Bronchial epithelial cell (primary cell): ENCODE measurements at regions not wholly inside any gene's neighbourhood (a gene's known extent, or its start where the extent isn't known, plus 50 kb on each side); places are given as distances from the start of the nearest gene placed in this dataset.
A peak's percentile ranks its signal among the peaks of the same experiment; 100 is the strongest.

Experiments used
- DNase-seq: peaks from one replicate; pipeline ENCODE4 v3.0.0-alpha.2; 2010; ENCODE audit warnings: low read depth
- FAIRE-seq: peaks from 2 replicates; lab custom pipeline; 2011; peaks lifted over from hg19 to GRCh38; lab: Jason Lieb, UNC
- H3K27me3 ChIP-seq: 2 replicates; pipeline ENCODE4 v1.5.1; 2011; ENCODE audit warnings: low read length; ENCODE audit not compliant: control insufficient read depth, insufficient read depth
- H3K36me3 ChIP-seq: 2 replicates; pipeline ENCODE4 v1.5.1; 2011; ENCODE audit warnings: low read length; ENCODE audit not compliant: control insufficient read depth, insufficient read depth
- H3K4me3 ChIP-seq: 2 replicates; pipeline ENCODE4 v1.5.1; 2011; ENCODE audit warnings: mild to moderate bottlenecking, low read depth, low read length, control low read depth
- CTCF ChIP-seq: IDR thresholded peaks from 2 replicates; pipeline ENCODE4 v1.5.1; 2011; ENCODE audit warnings: mild to moderate bottlenecking, moderate library complexity, low read length, control low read depth, inconsistent platforms; ENCODE audit not compliant: insufficient read depth, severe bottlenecking

GRCh38 chr13:33340631-33341030 is 55.1 kb upstream of the STARD13 start:
- no peaks in the 10 kb centered on the region for H3K27me3 ChIP-seq
- FAIRE-seq, result peak; percentile 36
- no peak overlapping the region for H3K4me3 ChIP-seq
- peak; percentile 35 for DNase-seq
- TF ChIP-seq CTCF, result no peak
- no peaks in the 10 kb centered on the region for H3K36me3 ChIP-seq

GRCh38 chr13:33341861-33342452 is 56.4 kb upstream of the STARD13 start:
- DNase-seq (no peak), FAIRE-seq (no peak)
- no peak for TF ChIP-seq CTCF
- Histone ChIP-seq H3K27me3 (no peaks in the 10 kb centered on the region), H3K4me3 (no peak overlapping the region), H3K36me3 (no peaks in the 10 kb centered on the region)

- Histone ChIP-seq H3K27me3 (no peaks in the 10 kb centered on the region), H3K4me3 (no peak overlapping the region), H3K36me3 (no peaks in the 10 kb centered on the region)
- DNase-seq, result no peak
- FAIRE-seq, result no peak
- TF ChIP-seq CTCF, result no peak
Observed at GRCh38 chr13:33345842-33346241, 60.3 kb upstream of the STARD13 start.

- Histone ChIP-seq H3K27me3 (no peaks in the 10 kb centered on the region), H3K36me3 (no peaks in the 10 kb centered on the region), H3K4me3 (no peak overlapping the region)
- DNase-seq, result no peak
- FAIRE-seq, result no peak
- no peak for TF ChIP-seq CTCF
Observed at GRCh38 chr13:33347861-33348260, 62.3 kb upstream of the STARD13 start.

GRCh38 chr13:33348366-33348765 is 62.8 kb upstream of the STARD13 start:
- TF ChIP-seq CTCF, result no peak
- Histone ChIP-seq H3K4me3 (no peak overlapping the region), H3K27me3 (no peaks in the 10 kb centered on the region), H3K36me3 (no peaks in the 10 kb centered on the region)
- FAIRE-seq (no peak), DNase-seq (no peak)
